ENCODE measurements at regions not wholly inside any gene's neighbourhood (a gene's known extent, or its start where the extent isn't known, plus 50 kb on each side); places are given as distances from the start of the nearest gene placed in this dataset.

DNA sequence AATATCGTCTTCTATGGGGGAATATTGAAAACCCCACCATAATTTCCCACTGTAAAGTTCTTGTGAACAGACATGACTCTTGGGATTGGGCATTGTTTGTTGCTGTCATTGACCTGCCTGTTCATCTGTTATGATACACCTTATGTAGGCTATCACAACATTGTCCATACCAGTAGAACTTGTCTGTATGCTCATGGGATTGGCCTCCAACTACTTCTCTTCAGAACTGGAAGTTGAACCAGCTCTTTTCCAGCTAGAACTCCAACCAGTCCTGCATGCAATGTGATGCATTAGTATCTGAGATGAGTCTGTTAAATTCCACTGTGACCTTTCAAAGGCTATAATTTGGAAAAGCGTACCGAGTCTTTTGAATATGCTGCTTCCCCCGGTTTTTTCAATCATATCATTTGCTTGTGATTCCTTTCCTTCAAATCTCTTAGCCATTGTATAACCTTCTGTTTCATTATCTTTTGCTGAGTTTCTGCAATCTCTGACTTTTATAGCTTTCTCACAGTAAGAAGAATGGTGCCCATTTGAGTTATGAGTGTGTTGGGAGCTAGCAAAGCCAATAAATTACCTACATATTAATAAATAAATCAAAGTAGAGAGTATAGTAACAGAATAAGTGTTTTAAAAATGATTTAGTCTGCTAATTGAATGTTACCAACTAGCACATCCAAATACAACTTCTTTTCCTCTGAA, 101.9 kb downstream of the PLK2 start:
- no peak for DNase-seq (ENCODE audit: low read depth in 1 of 2, low spot score in 1 of 2)

DNA sequence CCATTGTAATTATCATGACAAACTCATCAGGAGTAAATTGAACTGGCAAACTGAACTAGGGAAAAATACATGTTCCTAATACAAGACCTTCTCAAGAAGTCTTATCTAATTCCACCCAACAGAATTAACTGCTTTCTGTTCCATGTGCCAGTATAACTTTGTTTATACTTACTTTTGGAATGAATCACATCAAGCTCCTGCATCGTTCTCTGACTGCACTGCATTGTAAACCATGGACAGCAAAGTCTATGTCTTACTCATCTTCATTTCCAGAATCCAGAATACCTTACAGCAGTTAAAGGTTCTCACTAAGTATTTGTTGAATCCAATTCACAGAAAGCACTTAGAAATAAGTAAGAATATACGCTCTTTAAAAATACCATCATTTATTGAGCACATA, 102.8 kb downstream of the PLK2 start:
- DNase-seq (ENCODE audit: low read depth in 1 of 2, low spot score in 1 of 2) = no peak

DNA sequence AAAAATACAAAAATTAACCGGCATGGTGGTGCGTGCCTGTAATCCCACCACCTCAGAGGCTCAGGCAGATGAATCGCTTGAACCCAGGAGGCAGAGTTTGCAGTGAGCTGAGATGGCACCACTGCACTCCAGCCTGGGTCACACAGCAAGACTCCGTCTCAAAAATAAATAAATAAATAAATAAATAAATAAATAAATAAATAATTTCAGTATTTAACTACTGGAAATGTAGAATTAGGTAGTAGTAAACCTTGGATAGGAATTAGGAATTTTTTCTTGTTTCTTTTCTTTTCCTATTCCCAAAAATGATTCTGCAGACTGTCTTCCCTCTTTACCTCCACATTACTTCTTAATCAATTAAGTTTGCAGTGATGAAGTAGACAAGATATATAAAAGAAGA, 103.2 kb downstream of the PLK2 start:
- no peak for DNase-seq (ENCODE audit: low read depth in 1 of 2, low spot score in 1 of 2)

DNA sequence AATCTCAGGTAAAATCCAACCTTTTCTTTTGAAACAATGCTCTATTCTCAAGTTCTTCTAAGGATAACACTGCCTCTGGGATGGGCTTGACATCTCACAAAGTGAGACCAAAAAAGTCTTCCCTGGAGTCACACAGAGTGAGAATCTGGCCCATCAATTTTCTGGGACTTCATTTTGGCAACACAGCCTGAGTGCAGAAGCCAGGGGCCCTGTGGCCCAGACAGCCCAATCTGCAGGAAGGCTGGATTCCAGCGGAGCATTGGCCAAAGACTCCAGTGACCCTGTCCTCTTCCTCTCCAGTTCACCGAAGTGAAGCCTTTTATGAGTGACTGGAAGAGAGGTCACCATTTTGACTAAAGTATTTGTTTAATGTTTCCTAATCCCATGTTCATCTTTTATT, 105.1 kb downstream of the PLK2 start:
- no peak for DNase-seq (ENCODE audit: low read depth in 1 of 2, low spot score in 1 of 2)

DNA sequence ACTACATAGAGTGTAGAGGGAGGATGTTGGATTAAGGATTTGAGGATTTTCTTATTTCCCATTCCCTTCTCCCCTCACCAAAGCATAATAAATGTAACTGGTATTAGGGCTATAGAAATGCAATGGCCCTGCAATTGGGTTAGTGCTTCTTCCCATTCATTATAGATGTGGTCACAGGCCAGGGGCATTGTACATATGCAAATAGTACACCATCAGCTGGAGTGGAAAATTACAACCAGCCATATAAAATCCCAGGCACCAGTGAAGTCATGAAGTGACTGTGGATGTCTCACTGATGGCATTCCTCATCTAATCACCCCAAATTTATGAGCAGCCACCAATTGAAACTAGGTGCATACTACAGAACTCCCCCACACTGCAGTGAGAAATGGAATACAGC, 105.9 kb downstream of the PLK2 start:
- DNase-seq (ENCODE audit: low read depth in 1 of 2, low spot score in 1 of 2) = no peak

DNA sequence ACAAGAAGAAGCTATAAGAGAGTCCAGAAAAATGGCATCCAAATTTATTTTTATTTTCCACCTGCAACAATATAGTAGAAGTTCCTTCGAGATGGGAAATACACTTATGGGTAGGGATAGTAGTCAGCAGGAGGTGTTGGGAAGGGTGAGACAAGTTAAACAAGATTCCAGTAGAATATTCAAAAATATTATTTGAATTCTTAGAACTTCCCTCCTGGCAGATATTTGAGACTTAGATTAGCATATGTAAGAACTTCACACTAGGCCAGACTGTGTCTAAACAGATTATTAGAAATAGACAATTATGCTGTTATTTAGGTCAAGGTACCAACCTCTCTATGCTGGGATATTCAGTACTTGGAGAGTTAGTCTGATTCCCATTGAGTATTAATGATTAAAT, 108.7 kb downstream of the PLK2 start:
- no peak for DNase-seq (ENCODE audit: low read depth in 1 of 2, low spot score in 1 of 2)

DNA sequence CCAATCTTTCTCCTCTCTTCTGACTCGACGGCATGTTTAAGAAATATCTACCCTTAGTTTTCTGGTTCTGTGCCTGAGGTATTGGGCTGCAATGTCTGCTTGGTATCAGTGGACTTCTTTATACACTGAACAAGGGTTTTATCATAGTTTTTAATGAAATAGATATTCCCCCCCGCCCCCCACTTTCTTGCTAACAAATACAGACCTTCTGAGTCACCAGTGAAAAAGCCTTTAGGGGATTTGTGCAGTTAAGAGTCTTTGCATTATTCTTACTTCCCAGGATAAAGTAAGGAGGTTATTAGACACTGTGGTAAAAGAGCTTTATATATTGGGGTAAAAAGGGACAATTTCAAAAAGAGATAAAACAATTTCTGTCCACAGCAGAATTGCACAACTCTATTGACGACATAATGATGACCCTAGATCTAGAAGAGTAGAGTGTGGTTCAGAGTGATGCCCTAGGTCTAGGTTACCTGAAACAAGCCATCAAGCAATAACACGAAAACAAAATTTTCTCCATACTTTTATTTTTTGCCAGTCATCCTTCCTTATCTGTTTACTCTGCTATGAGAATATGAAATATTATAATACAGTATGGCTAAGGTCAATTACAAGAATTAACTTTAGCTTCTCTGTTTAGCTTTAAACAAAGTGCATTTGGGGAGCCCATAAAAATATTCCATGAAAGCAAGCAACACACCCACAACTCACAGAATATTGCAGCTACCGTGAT, 110.7 kb downstream of the PLK2 start:
- no peak for DNase-seq (ENCODE audit: low read depth in 1 of 2, low spot score in 1 of 2)

DNA sequence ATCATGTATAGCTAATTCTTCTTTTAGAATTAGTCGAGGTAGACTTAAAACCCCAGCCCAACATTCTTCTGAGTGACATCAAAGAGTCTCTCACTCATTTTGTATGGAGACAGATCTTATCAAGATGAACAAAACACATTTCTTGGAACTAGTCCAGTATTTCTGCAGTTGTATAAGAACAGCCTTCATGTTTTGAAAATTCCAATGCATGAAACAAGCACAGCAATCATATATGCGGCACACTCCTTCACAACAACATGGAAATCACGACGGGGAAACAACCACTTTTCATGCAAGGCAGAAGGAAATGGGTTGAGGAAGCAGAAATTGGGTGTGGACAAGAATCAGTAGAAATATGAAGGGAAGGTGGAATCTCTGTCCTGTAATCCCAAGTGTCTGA, 113.8 kb downstream of the PLK2 start:
- no peak for DNase-seq (ENCODE audit: low read depth in 1 of 2, low spot score in 1 of 2)

DNA sequence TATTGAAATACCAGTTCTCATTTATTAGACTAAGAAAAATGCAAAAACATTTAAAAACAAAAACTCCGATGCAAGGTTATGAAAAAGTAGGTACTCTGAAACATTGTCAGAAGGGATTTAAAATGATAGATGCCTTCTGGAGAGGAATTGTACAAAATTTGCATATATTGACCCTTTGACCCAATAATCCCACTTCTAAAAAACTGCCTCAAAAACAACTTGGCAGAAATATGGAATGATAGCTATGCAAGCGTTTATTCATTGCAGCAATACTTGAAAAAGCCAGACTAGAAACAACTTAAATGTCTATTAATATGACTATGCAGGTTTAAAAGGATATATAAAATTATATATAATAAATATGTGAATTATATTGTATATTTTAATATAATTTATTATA, 118.4 kb downstream of the PLK2 start:
- no peak for DNase-seq (ENCODE audit: low read depth in 1 of 2, low spot score in 1 of 2)

DNA sequence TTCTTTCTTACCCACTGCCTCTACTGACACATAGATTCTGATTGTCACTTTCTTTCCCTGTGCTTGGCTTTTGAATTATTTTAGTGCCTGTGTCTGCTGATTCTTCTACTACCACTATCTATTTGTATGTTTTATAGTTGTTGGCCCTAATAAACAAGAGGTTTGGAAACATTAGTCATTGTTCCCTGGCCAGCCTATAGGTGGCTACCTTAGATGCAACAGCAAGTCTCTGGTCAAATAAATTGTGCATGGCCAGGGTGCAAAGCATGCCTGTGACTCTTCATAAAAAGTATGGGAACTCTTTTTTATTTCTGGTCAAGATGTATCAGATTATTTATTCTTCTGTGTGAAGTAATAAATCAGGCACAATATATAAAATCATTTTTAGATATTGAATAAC, 124.4 kb downstream of the PLK2 start:
- no peak for DNase-seq (ENCODE audit: low read depth in 1 of 2, low spot score in 1 of 2)

DNA sequence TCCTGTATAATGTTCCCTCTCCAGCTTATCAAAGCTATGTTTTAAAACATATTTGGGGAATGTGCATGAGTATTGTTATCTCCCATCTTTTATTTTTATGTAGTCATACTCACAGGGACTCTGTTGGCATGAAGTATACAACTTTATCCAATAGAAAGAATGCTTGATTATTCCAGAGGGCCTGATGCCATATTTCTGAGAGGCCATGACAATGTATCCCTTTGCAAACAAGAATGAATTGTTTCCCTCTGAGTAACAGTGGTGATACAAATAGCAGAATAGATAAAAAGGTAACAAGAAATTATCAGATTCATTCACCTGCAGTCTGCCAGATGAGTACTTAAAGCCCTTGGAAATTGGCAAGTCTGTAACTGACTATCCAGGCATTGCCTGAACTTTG, 125.9 kb downstream of the PLK2 start:
- DNase-seq (ENCODE audit: low read depth in 1 of 2, low spot score in 1 of 2) = no peak

DNA sequence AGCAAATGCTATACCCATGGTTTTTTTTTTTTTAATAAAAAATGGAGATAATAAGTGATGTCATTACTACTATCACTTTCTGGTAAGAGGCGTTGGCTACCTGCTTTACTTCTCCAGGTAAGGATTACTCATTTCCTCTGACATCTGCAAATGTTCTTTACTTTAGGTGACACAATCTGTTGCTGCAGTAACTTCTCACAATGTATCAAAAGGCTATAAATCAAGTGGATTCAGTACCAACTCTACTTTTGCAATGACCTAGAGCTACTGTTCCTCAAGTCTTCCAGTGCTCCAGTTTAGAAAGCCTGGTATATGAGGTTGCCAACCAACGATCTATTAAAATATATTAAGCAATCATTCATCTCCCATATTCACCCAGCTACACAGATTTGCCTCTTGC, 129.1 kb downstream of the PLK2 start:
- DNase-seq (ENCODE audit: low read depth in 1 of 2, low spot score in 1 of 2) = no peak

DNA sequence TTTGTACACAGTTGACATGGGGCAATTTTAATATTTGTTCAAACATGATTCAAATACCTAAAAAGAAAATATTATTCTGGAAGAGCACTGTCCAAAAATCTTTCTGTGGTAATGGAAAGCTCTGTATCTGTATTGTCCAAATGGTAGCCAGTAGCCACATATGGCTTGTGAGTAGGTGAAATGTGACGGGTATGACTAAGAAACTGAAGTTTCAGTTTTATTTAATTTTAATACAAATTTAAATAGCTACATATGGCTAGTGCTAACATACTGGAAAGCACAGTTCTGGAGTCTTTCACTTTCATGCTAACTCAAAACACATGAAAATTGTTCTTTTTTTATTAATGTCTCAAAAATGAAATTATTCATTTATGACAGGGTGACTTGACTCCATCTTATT, 132.6 kb downstream of the PLK2 start:
- no peak for DNase-seq (ENCODE audit: low read depth in 1 of 2, low spot score in 1 of 2)

DNA sequence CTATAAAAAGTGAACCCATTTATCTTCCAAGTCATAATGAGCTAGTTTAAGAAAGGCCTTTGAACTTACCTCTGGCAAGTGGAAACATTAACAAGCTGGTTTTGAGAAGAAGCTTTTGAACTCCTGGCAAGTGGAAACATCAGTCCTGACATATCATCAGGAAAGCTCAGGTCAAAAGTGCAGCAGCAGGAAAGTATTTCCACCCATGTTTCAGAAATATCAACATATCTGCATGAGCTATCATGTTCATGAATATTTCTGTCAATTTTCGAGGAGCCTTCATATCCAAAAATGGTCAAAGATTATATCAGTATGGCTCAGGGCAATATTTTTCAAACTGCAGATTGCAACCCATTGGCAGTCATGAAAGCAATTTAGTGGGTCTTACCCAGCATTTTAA, 133.9 kb downstream of the PLK2 start:
- DNase-seq (ENCODE audit: low read depth in 1 of 2, low spot score in 1 of 2) = no peak

DNA sequence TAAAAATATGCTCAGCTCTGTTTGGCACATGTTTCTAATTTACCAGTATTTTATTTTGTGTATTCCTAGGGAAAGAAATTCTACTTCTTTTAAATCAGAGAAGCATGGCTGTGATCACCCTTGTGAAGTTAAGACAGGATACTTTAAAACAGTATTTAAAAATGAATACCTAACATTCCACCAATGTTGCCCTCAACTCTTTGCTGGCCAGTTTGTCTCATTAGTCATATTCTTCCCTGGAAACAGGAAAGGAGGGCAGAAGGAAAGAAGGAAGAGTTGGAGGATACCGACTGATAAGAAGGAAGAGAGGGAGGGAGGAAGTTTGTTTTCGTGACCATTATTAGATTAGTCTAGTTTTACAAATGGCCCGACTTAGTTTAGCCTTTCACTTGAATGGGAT, 137.4 kb downstream of the PLK2 start:
- DNase-seq (ENCODE audit: low read depth in 1 of 2, low spot score in 1 of 2) = no peak

DNA sequence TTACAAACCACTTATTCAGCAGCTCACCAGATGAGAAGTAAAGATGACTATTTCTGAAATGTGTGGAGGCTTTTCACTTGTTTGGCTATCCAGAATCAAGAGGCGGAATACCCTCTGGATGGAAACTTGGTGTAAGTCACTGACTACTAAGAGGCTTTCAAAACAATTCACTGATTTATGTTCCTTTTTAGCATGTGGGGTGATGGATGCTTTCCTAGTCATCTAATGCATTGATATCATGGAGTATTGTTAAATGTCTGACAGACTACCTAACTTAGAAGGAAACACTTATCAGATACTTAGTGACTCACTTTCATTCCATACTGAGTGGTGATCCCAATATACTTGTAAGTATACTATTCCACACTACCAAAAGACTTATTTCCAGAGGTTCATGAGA, 141.4 kb downstream of the PLK2 start:
- no peak for DNase-seq (ENCODE audit: low read depth in 1 of 2, low spot score in 1 of 2)

DNA sequence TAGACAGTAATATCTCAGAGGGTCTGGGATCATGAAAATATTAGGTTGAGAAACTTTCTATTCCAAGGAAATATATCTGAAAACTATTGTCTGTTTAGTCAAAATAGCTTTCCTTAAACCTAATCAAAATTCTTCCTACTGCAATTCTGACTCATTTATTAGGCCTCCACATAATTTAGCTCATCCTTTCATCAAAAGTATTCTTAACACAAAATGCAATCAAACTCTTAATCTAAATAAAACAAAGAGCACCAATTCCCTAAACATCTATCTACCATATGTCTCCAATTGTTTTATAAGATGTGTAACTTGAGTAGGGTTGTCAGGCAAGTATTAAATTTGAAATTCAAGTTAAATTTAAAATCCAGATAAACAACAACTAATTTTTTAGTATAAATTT, 142.1 kb downstream of the PLK2 start:
- DNase-seq (ENCODE audit: low read depth in 1 of 2, low spot score in 1 of 2) = no peak

DNA sequence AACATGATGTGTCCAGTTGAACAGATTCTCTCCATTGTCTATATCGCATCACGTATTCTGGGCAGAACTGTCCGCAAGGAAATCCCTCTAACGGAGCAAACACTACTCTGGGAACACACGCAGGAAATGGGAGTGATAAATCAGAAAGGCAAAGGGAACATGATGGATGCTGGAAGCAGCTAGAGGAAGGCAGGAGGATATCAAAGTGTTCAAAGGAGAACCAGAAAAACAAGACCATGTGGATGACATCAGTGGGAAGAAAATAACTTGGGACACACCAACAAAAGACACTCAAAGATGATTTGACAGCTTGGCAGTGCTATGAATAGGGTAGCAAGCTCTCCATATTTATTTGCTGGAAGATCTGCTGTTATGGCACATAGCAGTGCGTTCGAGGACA, 142.9 kb downstream of the PLK2 start:
- DNase-seq (ENCODE audit: low read depth in 1 of 2, low spot score in 1 of 2) = no peak

DNA sequence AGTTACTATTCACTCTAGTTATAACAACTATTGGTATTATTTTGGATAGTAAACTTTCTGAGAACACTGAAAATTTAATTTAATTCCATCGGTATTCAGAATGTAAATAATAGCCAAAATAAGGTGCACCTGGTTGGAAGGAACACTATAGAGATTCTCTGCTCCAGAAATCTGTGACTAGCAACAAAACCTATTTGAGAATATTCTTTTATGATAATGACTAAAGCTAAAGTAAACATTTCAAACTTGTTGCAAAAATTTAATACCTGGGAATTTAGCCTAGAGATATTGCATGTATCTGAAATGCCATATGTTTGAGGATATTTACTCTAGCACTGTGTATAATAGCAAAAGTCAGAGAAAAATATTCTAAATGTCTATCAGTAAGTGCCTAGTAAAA, 144.1 kb downstream of the PLK2 start:
- no peak for DNase-seq (ENCODE audit: low read depth in 1 of 2, low spot score in 1 of 2)

DNA sequence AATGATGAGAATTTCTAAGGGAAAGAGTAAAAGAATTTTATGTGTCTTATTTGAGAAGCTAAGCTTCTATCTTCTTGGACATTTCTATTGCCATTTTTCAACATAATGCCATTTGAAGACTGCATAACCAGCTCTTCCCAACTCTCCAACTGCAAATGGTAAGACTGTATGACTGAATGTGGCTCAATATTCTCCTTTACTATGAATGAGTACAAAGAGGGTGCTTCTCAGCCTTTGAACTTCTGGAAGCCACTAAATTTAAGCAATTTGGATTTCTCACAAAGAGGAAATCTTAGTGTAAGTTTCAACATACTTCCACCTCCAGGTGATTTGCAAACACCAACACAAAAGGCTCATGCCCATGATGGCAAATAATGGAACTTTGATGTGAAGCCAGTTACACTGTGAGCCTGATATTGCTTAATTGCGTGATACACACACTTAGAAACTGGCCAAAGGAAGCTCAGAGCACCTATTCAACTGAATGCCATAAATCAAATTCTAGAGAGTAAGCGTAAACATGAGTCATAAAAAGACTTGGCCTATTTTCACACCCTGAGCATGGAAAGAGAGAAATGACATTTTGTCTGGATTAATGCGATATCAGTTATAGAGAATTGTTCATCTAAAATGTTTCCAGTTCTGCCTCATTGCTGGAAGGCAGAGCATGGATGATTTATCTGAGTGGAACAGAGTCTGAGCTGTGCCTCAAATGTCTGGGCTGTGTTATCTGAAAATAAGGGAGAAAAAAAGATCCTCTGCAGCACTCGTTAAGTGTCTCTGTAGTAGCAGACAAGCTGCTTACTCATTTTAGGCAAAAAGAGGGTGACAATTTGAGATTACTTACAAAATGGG, 145.3 kb downstream of the PLK2 start:
- no peak for DNase-seq (ENCODE audit: low read depth in 1 of 2, low spot score in 1 of 2)

DNA sequence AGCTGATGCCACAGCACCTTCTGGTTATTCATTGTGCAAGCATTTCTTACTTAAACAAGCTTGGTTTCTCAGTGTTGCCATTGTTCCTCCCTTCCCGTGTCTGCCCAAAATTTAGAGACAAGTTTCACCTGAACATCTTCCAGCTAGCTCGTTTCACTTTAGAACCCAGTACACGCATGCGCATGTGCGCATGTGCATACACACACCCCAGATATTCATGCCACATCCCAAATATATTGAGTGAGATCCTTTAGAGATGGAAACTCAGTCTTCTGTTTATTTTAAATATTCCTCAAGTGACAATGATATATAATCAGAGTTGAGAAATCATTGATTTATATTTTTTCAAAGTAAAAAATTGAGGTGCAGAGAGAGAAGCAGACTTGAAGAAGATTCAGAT, 147.6 kb downstream of the PLK2 start:
- DNase-seq (ENCODE audit: low read depth in 1 of 2, low spot score in 1 of 2) = no peak

DNA sequence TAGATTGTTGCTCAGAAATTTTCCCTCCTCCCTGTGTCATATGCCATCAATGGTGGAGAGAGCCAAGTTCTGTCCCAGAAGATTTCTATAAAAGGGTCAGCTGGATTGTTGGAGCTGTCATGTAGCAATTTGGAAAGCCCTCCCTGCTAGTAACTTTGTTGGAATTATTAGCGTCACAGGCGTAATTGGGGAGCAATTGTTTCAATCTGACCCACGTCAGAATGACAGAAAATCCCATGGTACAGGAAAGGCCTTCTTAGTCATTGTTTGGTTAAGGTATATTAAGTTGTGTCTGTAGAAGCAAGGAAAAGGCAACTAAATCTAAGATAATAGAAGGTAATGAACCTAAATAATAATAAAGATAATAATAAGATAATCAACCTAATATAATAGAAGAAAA, 148.4 kb downstream of the PLK2 start:
- DNase-seq (ENCODE audit: low read depth in 1 of 2, low spot score in 1 of 2) = no peak
